T-helper 2 cell treated with Interferon-gamma antibody and Interleukin-4, amounts not matched to agents 100 ng/mL and 5 ng/mL, for 36 hours (primary cell): ENCODE measurements at regions not wholly inside any gene's neighbourhood (a gene's known extent, or its start where the extent isn't known, plus 50 kb on each side); places are given as distances from the start of the nearest gene placed in this dataset.

ENCODE experiments used
- intact Hi-C: fragments of 100-400 bp; cut with micrococcal nuclease; formaldehyde crosslinking; loops from one replicate; pipeline ENCODE4 v1.15.1; 2023

DNA sequence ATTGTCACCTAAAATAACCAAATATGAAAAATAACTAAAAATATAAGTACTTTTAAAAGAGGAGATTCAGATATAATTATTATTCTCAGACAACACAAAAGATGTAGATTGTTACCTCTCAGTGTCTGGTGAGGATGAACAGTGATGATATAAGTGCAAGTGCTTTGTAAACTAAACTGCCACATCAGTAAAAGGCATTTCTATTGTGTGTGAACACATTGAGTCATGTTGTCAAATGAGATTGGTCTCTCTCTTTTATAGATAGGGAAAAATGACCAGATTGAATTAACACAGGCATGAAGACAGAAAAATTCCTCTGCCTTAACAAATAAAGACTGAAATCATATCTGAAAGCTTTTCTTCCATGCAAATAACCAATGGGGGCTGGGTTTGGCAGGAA is 182.4 kb upstream of the TMEFF2 start:
- intact Hi-C loops = no loop called here

DNA sequence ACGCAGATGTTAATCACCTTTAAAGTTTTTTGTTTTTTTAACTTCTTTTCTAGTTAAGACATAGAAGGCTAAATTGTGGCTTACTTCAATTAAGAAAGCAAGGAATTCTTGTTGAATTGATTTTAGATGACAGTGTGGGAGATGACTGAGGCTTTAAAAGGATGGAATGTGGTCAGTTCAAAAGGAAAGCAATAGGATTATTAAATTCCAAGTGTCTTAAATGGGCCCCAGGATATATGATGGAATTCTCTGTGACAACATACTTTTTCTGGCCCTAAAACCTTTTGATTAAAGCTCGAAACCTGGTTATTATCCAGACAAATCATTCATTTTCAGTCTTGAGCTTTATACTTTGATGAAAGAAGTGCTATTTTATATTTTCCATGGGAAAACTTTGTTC is 179.0 kb upstream of the TMEFF2 start:
- intact Hi-C loops = no loop called here

DNA sequence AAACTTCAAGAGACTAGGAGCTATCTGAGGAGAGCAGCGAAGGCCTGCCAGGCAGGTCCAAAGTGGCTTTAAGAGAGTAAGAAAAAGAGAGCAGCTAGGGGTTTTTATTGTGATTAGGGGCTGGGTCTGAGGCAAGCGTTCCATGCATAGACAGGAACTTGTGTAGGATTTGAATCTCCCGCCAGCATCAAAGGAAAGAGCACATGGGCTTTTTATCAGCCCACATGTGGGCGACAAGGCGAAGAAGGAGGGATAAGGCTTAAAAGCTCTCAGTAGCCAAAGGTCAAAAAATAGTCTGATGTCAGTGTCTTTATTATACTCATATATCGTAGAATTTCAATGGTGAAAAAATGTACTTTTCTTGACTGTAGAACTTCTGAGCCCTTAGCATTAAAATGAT is 178.5 kb upstream of the TMEFF2 start:
- intact Hi-C loops = no loop called here

GRCh38 chr2:192369969-192370368 is 175.2 kb upstream of the TMEFF2 start:
- intact Hi-C loops = no loop called here

GRCh38 chr2:192357217-192357616 is 162.5 kb upstream of the TMEFF2 start:
- intact Hi-C loops = no loop called here

DNA sequence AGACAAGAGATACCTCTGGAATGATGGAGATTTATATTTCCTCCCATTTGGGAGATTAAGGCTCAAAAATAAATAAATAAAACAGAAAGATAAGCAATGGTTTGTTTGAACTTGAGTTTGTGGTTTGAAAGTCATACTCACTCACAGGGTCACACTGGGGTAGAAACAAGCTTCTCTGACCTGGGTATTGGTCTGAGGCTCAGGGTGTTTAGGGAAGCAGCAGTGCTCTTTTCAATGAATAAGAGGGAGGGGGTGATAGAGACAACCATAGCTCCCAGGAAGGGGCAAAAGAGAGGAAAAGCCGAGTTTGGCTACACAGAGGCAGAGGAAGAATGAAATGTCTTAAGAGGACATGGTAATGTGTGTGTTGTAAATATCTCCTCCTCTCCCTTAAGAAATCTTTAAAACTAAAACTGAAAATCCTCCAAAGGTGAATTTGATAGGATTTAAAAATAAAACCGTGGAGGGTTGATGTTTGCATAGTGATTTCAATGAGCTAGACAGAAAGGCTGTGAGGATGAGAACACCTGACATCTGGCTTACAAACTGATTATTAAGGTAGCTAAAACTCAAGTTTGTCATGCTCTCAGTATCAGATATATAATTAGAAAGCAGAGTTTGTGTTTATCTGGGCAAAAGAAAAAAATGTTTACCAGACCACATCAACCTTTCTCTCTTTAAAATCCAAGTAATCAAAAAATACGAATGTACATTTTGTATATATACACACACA is 159.9 kb upstream of the TMEFF2 start:
- intact Hi-C loops = no loop called here

- intact Hi-C loops = no loop called here
Observed at GRCh38 chr2:192347542-192347941, 152.8 kb upstream of the TMEFF2 start.

DNA sequence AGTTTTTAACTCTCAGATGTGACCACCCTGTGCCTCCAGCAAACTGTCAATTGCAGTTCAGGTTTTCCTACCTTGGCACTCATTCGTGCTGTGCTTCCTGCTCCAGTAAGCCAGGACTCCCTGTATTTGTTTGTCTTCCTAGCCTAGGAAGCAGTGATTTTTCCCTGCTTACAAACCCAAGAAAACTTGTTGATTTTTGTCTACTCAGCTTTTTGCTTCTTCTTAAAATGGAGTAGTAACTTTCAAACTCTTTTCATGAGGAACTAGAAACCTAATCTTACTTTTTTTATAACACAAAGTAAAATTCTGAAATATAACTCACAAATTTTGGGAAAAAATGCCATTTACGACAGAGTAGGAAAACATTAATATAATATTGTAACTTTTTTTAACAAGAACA is 150.6 kb upstream of the TMEFF2 start:
- intact Hi-C loops = no loop called here

- intact Hi-C loops = no loop called here
Observed at GRCh38 chr2:192333642-192334041, 138.9 kb upstream of the TMEFF2 start.

GRCh38 chr2:192328297-192328696 is 133.6 kb upstream of the TMEFF2 start:
- intact Hi-C loops = no loop called here

GRCh38 chr2:192327576-192327975 is 132.8 kb upstream of the TMEFF2 start:
- intact Hi-C loops = no loop called here

- intact Hi-C loops = no loop called here
Observed at GRCh38 chr2:192315543-192315942, 120.8 kb upstream of the TMEFF2 start.

DNA sequence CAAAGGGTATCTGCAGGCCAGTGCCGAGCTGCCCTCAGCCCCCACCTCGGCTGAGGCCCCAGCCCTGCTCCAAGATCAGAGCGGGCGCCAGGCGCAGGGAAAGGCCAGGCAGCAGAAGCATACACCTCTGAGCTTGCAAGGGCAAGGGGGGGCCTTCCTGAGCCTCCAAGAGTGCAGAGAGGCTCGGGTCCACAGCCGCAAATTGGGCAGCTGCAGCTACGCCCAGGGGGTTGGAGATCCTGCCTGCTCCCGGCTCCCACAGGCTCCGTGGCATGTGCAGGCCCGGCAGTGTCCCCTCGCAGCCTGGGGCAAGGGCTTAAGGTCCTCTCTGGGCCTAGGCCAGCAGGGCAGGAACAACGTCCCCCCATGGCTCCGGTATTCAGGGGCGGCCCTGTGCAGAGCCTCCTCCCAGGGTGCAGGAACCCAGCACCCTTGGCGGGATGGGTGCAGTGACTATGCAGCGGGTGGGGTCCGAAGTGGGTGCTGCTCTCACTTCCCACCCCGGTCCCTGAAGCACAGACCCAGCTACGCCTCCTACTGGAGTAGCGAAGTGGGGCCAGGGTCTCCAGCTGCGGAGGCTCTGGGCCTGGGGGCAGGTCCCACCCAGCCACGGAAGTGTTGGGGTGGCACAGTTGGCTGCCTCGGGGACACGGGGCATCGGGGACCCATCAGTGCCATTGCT is 120.2 kb upstream of the TMEFF2 start:
- intact Hi-C loops = no loop called here

GRCh38 chr2:192313773-192314172 is 119.0 kb upstream of the TMEFF2 start:
- intact Hi-C loops = no loop called here

DNA sequence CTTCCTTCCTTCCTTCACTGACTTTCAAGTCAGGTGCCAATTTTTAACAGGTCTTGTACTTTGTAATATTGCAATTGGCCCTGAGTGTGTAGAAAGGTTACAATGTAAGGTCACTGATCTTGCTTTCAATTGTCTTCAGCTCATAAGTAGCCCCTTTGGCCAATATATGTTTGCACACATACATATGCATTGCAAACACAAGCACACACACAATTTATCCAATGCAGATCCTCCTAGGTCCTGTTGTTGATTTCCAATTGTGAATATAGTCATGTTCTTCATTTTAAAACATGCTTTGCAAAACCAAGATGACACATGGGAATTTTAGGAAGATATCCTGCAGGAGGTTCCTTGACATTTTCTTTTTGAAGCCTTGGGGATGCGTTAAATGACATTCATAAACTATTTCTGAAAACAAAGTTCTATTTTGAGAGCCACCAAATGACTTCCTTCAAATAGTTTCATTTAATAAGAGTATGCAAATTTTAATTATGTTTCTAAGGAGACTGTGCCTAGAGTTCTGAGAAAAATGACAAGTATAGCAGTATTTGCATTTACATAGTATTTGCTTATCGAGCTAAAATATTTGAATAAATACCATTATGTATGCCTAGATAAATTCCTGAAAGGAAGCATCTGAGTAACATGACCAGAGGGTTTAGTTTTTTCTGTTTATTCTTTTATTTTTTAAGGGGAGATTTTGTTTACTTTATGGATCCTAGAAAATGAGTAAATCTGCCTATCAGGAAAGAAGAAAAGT is 117.1 kb upstream of the TMEFF2 start:
- intact Hi-C loops = no loop called here

DNA sequence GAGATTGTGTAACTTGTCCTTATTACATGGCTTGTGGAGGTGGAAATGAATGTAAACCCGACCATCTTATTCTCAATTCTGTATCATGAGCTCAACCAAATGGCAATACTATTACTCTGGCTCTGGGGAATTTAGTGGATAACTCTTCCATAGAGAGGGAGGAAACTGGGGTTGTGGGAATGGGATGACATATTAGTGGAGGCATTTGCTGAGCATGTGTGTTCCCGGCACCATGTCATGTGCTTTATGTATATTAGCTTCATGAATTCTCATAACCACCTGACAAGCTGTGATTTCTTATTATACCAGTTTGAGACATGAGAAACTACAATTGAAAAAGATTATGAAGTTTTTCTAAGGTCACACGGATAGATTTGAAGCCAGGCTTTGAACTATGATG is 112.8 kb upstream of the TMEFF2 start:
- intact Hi-C loops = no loop called here

DNA sequence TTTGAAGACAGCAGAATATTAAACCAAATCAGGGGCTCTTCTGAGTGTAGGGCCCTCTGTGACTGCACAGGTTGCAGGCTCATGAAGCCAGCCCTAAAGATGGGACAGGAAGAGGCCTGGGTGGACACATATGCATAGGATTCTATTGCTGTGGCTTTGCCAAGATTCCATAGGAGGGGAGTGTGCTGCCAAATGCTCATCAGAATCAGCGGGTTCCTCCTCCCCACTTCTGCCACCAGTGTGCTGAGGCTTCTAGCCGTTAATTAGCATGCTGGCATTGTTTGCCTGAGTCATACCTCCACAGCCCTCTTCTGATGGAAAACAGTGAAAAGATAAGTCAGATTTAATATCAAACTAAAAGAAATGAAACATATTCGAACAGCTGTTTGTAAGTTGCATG is 103.9 kb upstream of the TMEFF2 start:
- intact Hi-C loops = no loop called here

DNA sequence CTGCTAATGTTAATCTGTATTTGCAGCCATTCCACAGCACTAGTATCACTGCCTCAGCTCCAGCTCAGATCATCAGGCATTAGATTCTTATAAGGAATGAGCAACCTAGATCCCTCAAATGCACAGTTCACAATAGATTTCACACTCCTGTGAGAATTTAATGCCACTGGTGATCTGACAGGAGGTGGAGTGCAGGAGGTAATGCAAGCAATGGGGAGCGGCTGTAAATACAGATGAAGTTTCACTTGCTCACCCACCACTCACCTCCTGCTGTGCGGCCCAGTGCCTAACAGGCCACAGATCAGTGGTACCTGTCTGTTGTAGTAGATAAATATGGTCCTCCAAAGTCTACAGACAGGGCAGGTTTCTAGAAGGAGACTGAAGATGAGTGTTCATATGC is 97.7 kb upstream of the TMEFF2 start:
- intact Hi-C loops = no loop called here

DNA sequence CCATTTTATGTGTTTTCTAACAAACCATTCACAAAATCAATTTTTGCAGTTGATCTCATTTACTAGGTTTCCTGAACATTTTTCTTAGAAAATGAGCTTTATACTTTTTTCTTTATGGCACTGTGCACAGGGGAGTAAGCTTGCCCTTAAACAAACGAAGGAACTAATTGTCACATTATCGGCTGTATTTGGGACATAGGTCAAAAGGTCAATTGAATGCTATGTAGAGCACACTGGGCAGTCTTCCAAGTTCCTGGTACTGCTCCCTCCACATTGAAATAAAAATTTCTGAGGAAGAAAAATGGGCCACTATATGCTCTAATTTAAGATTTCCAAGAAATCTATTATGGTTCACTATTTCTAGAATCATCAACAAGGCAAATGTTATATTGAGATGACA is 93.6 kb upstream of the TMEFF2 start:
- intact Hi-C loops = no loop called here

GRCh38 chr2:192286093-192286701 is 91.5 kb upstream of the TMEFF2 start:
- intact Hi-C loops = no loop called here

GRCh38 chr2:192283450-192283849 is 88.7 kb upstream of the TMEFF2 start:
- intact Hi-C loops = no loop called here

GRCh38 chr2:192278701-192279100 is 84.0 kb upstream of the TMEFF2 start:
- intact Hi-C loops = no loop called here
